Activated naive CD8-positive, alpha-beta T cell treated with anti-CD3 and anti-CD28 coated beads, Interleukin-2, amount 10 ng/mL, durations not matched to agents 7 days and 5 days (primary cell): ENCODE measurements at regions not wholly inside any gene's neighbourhood (a gene's known extent, or its start where the extent isn't known, plus 50 kb on each side); places are given as distances from the start of the nearest gene placed in this dataset.

Source experiments
- ATAC-seq: fragments of 150-1000 bp; cut with Tn5 transposase; one replicate; pipeline ENCODE4 v1.10.0; 2021; ENCODE audit warnings: low read depth, moderate library complexity
- POLR2A ChIA-PET: fragments of 350-600 bp; sonication (Branson Sonifier 250); formaldehyde crosslinking; loops from one replicate; lab custom pipeline; 2021; ENCODE audit warnings: antibody characterized with exemption; lab: Charles Lee
- DNase-seq: peaks from one replicate; pipeline ENCODE4 v3.0.0; 2021
- H3K27ac Mint-ChIP-seq: one replicate; pipeline ENCODE4 v1.8.0; 2022; ENCODE audit warnings: mild to moderate bottlenecking, mixed read lengths
- H3K27me3 Mint-ChIP-seq: one replicate; pipeline ENCODE4 v1.8.0; 2022; ENCODE audit warnings: mild to moderate bottlenecking, moderate library complexity, mixed read lengths
- H3K36me3 Mint-ChIP-seq: one replicate; pipeline ENCODE4 v1.8.0; 2021; ENCODE audit warnings: mild to moderate bottlenecking, mixed read lengths
- H3K4me1 Mint-ChIP-seq: one replicate; pipeline ENCODE4 v1.8.0; 2021; ENCODE audit warnings: mixed read lengths
- H3K4me3 Mint-ChIP-seq: one replicate; pipeline ENCODE4 v1.8.0; 2022; ENCODE audit warnings: mild to moderate bottlenecking, moderate library complexity, mixed read lengths
- H3K9me3 Mint-ChIP-seq: one replicate; pipeline ENCODE4 v1.8.0; 2021; ENCODE audit warnings: mixed read lengths

- ATAC-seq (no peak), DNase-seq (no peak)
- Mint-ChIP-seq H3K4me1 (no peaks in the 10 kb centered on the region), H3K4me3 (no peak overlapping the region), H3K9me3 (no peaks in the 10 kb centered on the region), H3K27me3 (no peaks in the 10 kb centered on the region), H3K36me3 (no peaks in the 10 kb centered on the region), H3K27ac (no peak overlapping the region)
- POLR2A ChIA-PET, result no interaction called here
Observed at GRCh38 chr6:145368075-145368474, 367.2 kb downstream of the EPM2A start.

GRCh38 chr6:145370559-145370958, 364.8 kb downstream of the EPM2A start:
- Mint-ChIP-seq H3K4me3 (no peak overlapping the region), H3K36me3 (no peaks in the 10 kb centered on the region), H3K27ac (no peak overlapping the region), H3K4me1 (no peaks in the 10 kb centered on the region), H3K9me3 (no peaks in the 10 kb centered on the region), H3K27me3 (no peaks in the 10 kb centered on the region)
- DNase-seq (no peak), ATAC-seq (no peak)
- POLR2A ChIA-PET, result no interaction called here

- no peak for DNase-seq
- peak; percentile 65 for ATAC-seq
- Mint-ChIP-seq H3K4me3 (peak overlapping the region; percentile 14), H3K4me1 (no peaks in the 10 kb centered on the region), H3K36me3 (no peaks in the 10 kb centered on the region), H3K9me3 (no peaks in the 10 kb centered on the region), H3K27me3 (no peaks in the 10 kb centered on the region), H3K27ac (peak overlapping the region; percentile 56)
- POLR2A ChIA-PET, result no interaction called here
Observed at GRCh38 chr6:145372671-145373151, 362.6 kb downstream of the EPM2A start.

- DNase-seq (no peak), ATAC-seq (no peak)
- Mint-ChIP-seq H3K36me3 (no peaks in the 10 kb centered on the region), H3K27ac (no peak overlapping the region), H3K4me3 (no peak overlapping the region), H3K4me1 (no peaks in the 10 kb centered on the region), H3K9me3 (no peaks in the 10 kb centered on the region), H3K27me3 (no peaks in the 10 kb centered on the region)
- POLR2A ChIA-PET, result no interaction called here
Observed at GRCh38 chr6:145373826-145374225, 361.5 kb downstream of the EPM2A start.

- no peak overlapping the region for H3K27ac Mint-ChIP-seq
- DNase-seq (no peak), ATAC-seq (no peak)
- no peak overlapping the region for H3K4me3 Mint-ChIP-seq
- no peaks in the 10 kb centered on the region for H3K4me1 Mint-ChIP-seq
- H3K27me3 Mint-ChIP-seq, result no peaks in the 10 kb centered on the region
- no peaks in the 10 kb centered on the region for H3K9me3 Mint-ChIP-seq
- POLR2A ChIA-PET, result no interaction called here
- H3K36me3 Mint-ChIP-seq, result no peaks in the 10 kb centered on the region
Observed at GRCh38 chr6:145374570-145374969, 360.8 kb downstream of the EPM2A start.

GRCh38 chr6:145375502-145375901, 359.8 kb downstream of the EPM2A start:
- DNase-seq (no peak), ATAC-seq (no peak)
- Mint-ChIP-seq H3K36me3 (no peaks in the 10 kb centered on the region), H3K4me3 (no peak overlapping the region), H3K27me3 (no peaks in the 10 kb centered on the region), H3K4me1 (no peaks in the 10 kb centered on the region), H3K27ac (no peak overlapping the region), H3K9me3 (no peaks in the 10 kb centered on the region)
- POLR2A ChIA-PET, result no interaction called here

- Mint-ChIP-seq H3K4me3 (no peak overlapping the region), H3K27me3 (no peaks in the 10 kb centered on the region), H3K4me1 (no peaks in the 10 kb centered on the region), H3K27ac (no peak overlapping the region), H3K9me3 (no peaks in the 10 kb centered on the region), H3K36me3 (no peaks in the 10 kb centered on the region)
- no peak for ATAC-seq
- POLR2A ChIA-PET, result no interaction called here
- DNase-seq, result no peak
Observed at GRCh38 chr6:145380186-145380585, 355.1 kb downstream of the EPM2A start.

GRCh38 chr6:145381941-145382340, 353.4 kb downstream of the EPM2A start:
- H3K27me3 Mint-ChIP-seq, result no peaks in the 10 kb centered on the region
- H3K36me3 Mint-ChIP-seq, result no peaks in the 10 kb centered on the region
- H3K4me1 Mint-ChIP-seq, result no peaks in the 10 kb centered on the region
- no peaks in the 10 kb centered on the region for H3K9me3 Mint-ChIP-seq
- no peak overlapping the region for H3K4me3 Mint-ChIP-seq
- no peak overlapping the region for H3K27ac Mint-ChIP-seq
- DNase-seq, result no peak
- POLR2A ChIA-PET, result no interaction called here
- no peak for ATAC-seq

- Mint-ChIP-seq H3K4me3 (no peak overlapping the region), H3K9me3 (no peaks in the 10 kb centered on the region), H3K27me3 (no peaks in the 10 kb centered on the region), H3K4me1 (no peaks in the 10 kb centered on the region), H3K27ac (no peak overlapping the region), H3K36me3 (no peaks in the 10 kb centered on the region)
- DNase-seq (no peak), ATAC-seq (no peak)
- POLR2A ChIA-PET, result no interaction called here
Observed at GRCh38 chr6:145383428-145383827, 351.9 kb downstream of the EPM2A start.

- H3K4me1 Mint-ChIP-seq, result no peaks in the 10 kb centered on the region
- POLR2A ChIA-PET, result no interaction called here
- no peaks in the 10 kb centered on the region for H3K9me3 Mint-ChIP-seq
- H3K36me3 Mint-ChIP-seq, result no peaks in the 10 kb centered on the region
- no peak overlapping the region for H3K4me3 Mint-ChIP-seq
- no peak overlapping the region for H3K27ac Mint-ChIP-seq
- ATAC-seq (no peak), DNase-seq (no peak)
- no peaks in the 10 kb centered on the region for H3K27me3 Mint-ChIP-seq
Observed at GRCh38 chr6:145384503-145384902, 350.8 kb downstream of the EPM2A start.

GRCh38 chr6:145396499-145396898, 338.8 kb downstream of the EPM2A start:
- no peaks in the 10 kb centered on the region for H3K36me3 Mint-ChIP-seq
- no peak overlapping the region for H3K4me3 Mint-ChIP-seq
- ATAC-seq (no peak), DNase-seq (no peak)
- POLR2A ChIA-PET, result no interaction called here
- no peaks in the 10 kb centered on the region for H3K9me3 Mint-ChIP-seq
- no peaks in the 10 kb centered on the region for H3K4me1 Mint-ChIP-seq
- H3K27ac Mint-ChIP-seq, result no peak overlapping the region
- no peaks in the 10 kb centered on the region for H3K27me3 Mint-ChIP-seq

GRCh38 chr6:145400508-145400907, 334.8 kb downstream of the EPM2A start:
- no peak for DNase-seq
- ATAC-seq, result no peak
- H3K27ac Mint-ChIP-seq, result no peak overlapping the region
- no peaks in the 10 kb centered on the region for H3K36me3 Mint-ChIP-seq
- no peaks in the 10 kb centered on the region for H3K4me1 Mint-ChIP-seq
- no peaks in the 10 kb centered on the region for H3K9me3 Mint-ChIP-seq
- no peak overlapping the region for H3K4me3 Mint-ChIP-seq
- POLR2A ChIA-PET, result no interaction called here
- H3K27me3 Mint-ChIP-seq, result no peaks in the 10 kb centered on the region

- Mint-ChIP-seq H3K27ac (no peak overlapping the region), H3K36me3 (no peaks in the 10 kb centered on the region)
- POLR2A ChIA-PET, result no interaction called here
Observed at GRCh38 chr6:145405006-145405551, 330.2 kb downstream of the EPM2A start.

GRCh38 chr6:145406783-145407182, 328.5 kb downstream of the EPM2A start:
- no peak for DNase-seq
- Mint-ChIP-seq H3K4me3 (no peak overlapping the region), H3K4me1 (no peaks in the 10 kb centered on the region), H3K27me3 (no peaks in the 10 kb centered on the region), H3K9me3 (no peaks in the 10 kb centered on the region), H3K36me3 (no peaks in the 10 kb centered on the region), H3K27ac (no peak overlapping the region)
- POLR2A ChIA-PET, result no interaction called here
- ATAC-seq, result no peak

More at GRCh38 chr6:145405006-145405551, 330.2 kb downstream of the EPM2A start:
- no peak for DNase-seq
- ATAC-seq, result no peak
- no peaks in the 10 kb centered on the region for H3K27me3 Mint-ChIP-seq
- H3K4me1 Mint-ChIP-seq, result no peaks in the 10 kb centered on the region
- H3K9me3 Mint-ChIP-seq, result no peaks in the 10 kb centered on the region
- no peak overlapping the region for H3K4me3 Mint-ChIP-seq

GRCh38 chr6:145415616-145416015, 319.7 kb downstream of the EPM2A start:
- H3K27me3 Mint-ChIP-seq, result no peaks in the 10 kb centered on the region
- no peaks in the 10 kb centered on the region for H3K9me3 Mint-ChIP-seq
- POLR2A ChIA-PET, result no interaction called here
- H3K4me3 Mint-ChIP-seq, result no peak overlapping the region
- ATAC-seq (no peak), DNase-seq (no peak)
- no peaks in the 10 kb centered on the region for H3K4me1 Mint-ChIP-seq
- H3K36me3 Mint-ChIP-seq, result no peaks in the 10 kb centered on the region
- no peak overlapping the region for H3K27ac Mint-ChIP-seq
